Astrocyte of the spinal cord (primary cell): ENCODE measurements at regions not wholly inside any gene's neighbourhood (a gene's known extent, or its start where the extent isn't known, plus 50 kb on each side); places are given as distances from the start of the nearest gene placed in this dataset.

ENCODE experiments used
- DNase-seq: peaks from one replicate; pipeline ENCODE4 v3.0.0; 2011; ENCODE audit warnings: low read depth, low spot score
- H3K4me3 ChIP-seq: 2 replicates; pipeline ENCODE4 v1.5.1; 2011; ENCODE audit warnings: low read depth, mild to moderate bottlenecking, low read length, moderate library complexity
- in situ Hi-C: cut with HindIII; loops from 2 replicates; pipeline ENCODE4 v1.10.0; 2017; ENCODE audit warnings: low sequenced_read_pairs
- TF ChIP-seq, protein P1 (sequence below): IDR thresholded peaks from 2 replicates; pipeline ENCODE4 v1.5.1; 2012; ENCODE audit warnings: low read depth, mild to moderate bottlenecking, low read length, inconsistent platforms

DNA sequence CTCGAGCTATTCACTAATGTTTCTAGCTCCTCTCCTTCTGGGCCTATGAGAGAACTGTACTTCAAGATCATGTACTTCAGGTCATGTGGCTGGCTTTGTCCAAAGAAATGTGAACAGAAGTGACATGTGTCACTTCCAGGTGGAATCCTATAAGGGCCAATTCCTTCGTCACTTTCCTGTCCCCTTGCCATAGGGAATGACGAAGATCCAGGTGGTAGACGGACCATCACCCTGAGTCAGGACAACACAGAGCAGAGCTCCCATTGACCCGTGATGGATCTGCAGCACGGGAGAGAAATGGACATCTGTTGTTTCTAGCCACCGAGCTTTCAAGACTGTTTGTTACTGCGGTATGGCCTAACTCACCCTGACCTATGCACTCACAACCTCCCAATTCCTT lies 157.0 kb downstream of the DRD1 start:
- DNase-seq: no peak
- no peak overlapping the region for H3K4me3 ChIP-seq
- in situ Hi-C loops: no loop called here
- TF ChIP-seq, protein P1, sequence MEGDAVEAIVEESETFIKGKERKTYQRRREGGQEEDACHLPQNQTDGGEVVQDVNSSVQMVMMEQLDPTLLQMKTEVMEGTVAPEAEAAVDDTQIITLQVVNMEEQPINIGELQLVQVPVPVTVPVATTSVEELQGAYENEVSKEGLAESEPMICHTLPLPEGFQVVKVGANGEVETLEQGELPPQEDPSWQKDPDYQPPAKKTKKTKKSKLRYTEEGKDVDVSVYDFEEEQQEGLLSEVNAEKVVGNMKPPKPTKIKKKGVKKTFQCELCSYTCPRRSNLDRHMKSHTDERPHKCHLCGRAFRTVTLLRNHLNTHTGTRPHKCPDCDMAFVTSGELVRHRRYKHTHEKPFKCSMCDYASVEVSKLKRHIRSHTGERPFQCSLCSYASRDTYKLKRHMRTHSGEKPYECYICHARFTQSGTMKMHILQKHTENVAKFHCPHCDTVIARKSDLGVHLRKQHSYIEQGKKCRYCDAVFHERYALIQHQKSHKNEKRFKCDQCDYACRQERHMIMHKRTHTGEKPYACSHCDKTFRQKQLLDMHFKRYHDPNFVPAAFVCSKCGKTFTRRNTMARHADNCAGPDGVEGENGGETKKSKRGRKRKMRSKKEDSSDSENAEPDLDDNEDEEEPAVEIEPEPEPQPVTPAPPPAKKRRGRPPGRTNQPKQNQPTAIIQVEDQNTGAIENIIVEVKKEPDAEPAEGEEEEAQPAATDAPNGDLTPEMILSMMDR: no peak

DNA sequence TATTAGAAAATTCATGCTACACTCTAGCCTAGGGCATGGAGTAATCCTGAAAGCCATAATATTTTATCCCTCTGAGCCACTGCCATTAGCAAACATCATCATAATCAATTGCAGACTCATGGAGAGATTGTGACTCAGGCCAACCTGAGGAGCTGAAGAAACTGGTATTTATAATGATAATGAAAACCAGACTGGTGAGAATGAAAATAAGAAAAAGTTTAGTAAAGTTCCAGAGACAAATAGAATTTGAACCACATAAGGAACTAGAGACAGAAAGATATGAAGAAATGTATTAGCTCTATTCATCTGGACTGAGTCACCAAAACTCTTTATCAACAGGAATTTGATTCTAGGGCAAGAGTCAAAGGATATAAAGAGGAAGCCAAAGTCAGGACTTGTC lies 158.7 kb downstream of the DRD1 start:
- TF ChIP-seq, protein P1: no peak
- in situ Hi-C loops: no loop called here
- DNase-seq: peak; percentile 4
- no peak overlapping the region for H3K4me3 ChIP-seq

DNA sequence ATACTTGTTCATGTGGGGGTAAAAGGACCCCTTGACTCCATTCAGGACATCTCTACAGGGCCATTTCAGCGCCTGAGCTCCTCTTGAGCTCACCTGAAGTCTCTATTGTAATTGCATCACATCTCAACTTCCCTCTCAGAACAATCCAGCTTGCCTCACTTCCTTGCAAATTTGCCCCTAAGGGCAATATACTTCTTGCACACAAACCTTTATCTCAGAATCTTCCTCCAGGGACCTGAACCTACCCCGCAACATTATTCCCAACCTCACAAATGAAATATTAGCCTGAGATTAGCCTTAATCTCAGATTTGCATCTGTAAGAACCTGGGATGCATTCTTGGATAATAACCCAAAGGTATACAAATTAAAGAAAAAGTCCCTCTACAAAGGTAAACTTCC lies 159.2 kb downstream of the DRD1 start:
- TF ChIP-seq, protein P1: no peak
- in situ Hi-C loops: no loop called here
- H3K4me3 ChIP-seq: no peak overlapping the region

DNA sequence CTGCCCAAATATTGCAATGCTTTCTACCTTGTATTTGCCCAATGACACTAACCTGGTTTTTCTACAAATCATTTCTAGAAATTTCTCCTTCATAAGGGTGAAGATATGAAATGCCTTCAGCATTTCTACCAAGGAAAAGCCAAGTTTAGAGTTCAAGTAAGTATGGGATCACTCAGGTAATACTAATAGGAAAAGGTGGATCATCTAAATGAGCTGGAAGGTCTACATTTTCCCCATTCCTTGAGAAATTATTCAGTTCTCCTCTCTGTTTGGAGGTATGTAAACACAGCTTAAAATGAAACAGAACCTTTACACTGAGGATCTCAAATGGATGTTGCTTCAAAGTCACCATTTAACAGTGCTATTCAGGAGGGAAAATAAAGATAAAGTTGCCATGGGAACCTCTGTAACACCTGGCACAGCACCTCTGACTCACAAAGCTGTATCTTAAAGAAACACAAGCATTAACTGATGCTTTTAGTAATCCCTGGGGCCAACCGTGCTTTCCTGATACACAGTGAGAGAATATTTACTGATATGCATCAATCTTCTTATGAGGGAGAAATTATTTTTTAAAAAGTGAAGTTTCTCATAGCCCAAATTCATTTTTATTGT lies 161.3 kb downstream of the DRD1 start:
- DNase-seq: no peak
- TF ChIP-seq, protein P1: no peak
- H3K4me3 ChIP-seq: no peak overlapping the region
- in situ Hi-C loops: no loop called here

More for the DNA sequence above, 159.2 kb downstream of the DRD1 start:
- no peak for DNase-seq

DNA sequence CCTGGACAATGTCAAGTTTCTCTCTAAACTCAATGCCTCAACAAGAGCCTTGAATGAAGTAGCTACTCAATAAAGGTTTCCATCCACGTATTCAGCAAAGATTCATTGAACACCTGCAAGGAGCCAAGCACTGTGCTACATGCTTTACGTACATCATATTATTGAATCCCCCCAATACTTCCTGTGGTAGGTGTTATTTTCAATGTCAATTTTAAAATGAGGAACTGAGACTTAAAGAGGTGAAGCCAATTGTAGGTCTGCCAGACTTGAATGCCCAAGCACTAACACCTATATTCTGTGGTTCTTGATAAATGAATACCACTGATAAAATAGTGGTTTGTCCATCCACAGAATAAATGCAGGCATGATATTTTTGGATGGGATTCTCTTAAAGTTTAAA lies 162.3 kb downstream of the DRD1 start:
- TF ChIP-seq, protein P1: no peak
- in situ Hi-C loops: no loop called here
- DNase-seq: no peak
- H3K4me3 ChIP-seq: no peak overlapping the region

DNA sequence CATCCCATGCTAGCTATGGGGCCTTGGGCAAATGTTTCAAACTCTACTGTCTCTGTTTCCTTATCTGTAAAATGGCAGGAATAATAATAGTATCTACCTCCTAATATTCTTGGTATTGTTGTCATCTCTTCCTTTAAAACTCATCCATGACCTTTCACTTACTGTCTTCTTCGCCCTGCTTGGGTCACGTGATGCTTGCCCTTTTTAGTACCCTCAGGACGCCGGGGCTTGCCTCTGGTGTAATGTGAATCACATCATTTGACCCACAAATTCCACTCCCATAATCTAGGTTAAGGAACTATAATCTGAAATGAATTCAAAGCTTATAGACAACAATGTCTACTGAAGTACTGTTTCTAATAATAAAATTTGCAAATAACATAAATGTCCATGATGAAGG lies 162.7 kb downstream of the DRD1 start:
- in situ Hi-C loops: no loop called here
- DNase-seq: no peak
- TF ChIP-seq, protein P1: no peak
- H3K4me3 ChIP-seq: no peak overlapping the region
